HG03135 (cell line): ENCODE measurements at regions not wholly inside any gene's neighbourhood (a gene's known extent, or its start where the extent isn't known, plus 50 kb on each side); places are given as distances from the start of the nearest gene placed in this dataset.

Experiments used
- ATAC-seq: cut with Tn5 transposase; IDR thresholded peaks from one replicate; pipeline ENCODE4 v1.9.1; 2021; ENCODE audit warnings: mild to moderate bottlenecking, moderate library complexity; ENCODE audit not compliant: unreplicated experiment

- no peak for ATAC-seq
Measured at GRCh38 chr20:11270566-11270965, 596.8 kb upstream of the JAG1 start.

- ATAC-seq, result no peak
Measured at GRCh38 chr20:11271319-11271718, 597.5 kb upstream of the JAG1 start.

GRCh38 chr20:11271920-11272594, 598.3 kb upstream of the JAG1 start:
- no peak for ATAC-seq

GRCh38 chr20:11274141-11274594, 600.4 kb upstream of the JAG1 start:
- no peak for ATAC-seq

- ATAC-seq, result no peak
Measured at GRCh38 chr20:11275740-11276139, 601.9 kb upstream of the JAG1 start.

GRCh38 chr20:11277170-11277569, 603.4 kb upstream of the JAG1 start:
- ATAC-seq, result no peak

GRCh38 chr20:11277858-11278257, 604.1 kb upstream of the JAG1 start:
- no peak for ATAC-seq

GRCh38 chr20:11278461-11278860, 604.7 kb upstream of the JAG1 start:
- ATAC-seq, result no peak

GRCh38 chr20:11281240-11281639, 607.4 kb upstream of the JAG1 start:
- no peak for ATAC-seq

- ATAC-seq, result no peak
Measured at GRCh38 chr20:11281768-11282167, 608.0 kb upstream of the JAG1 start.

- no peak for ATAC-seq
Measured at GRCh38 chr20:11287126-11287525, 613.3 kb upstream of the JAG1 start.

GRCh38 chr20:11296221-11296620, 621.5 kb upstream of the BTBD3 start:
- no peak for ATAC-seq

GRCh38 chr20:11296951-11297350, 620.7 kb upstream of the BTBD3 start:
- no peak for ATAC-seq

- ATAC-seq, result no peak
Measured at GRCh38 chr20:11301699-11302098, 616.0 kb upstream of the BTBD3 start.

GRCh38 chr20:11302436-11302835, 615.3 kb upstream of the BTBD3 start:
- ATAC-seq, result no peak

- no peak for ATAC-seq
Measured at GRCh38 chr20:11304795-11305194, 612.9 kb upstream of the BTBD3 start.

- no peak for ATAC-seq
Measured at GRCh38 chr20:11305406-11305805, 612.3 kb upstream of the BTBD3 start.

GRCh38 chr20:11311659-11312224, 606.0 kb upstream of the BTBD3 start:
- ATAC-seq, result no peak

GRCh38 chr20:11315525-11315924, 602.2 kb upstream of the BTBD3 start:
- no peak for ATAC-seq

GRCh38 chr20:11316244-11316643, 601.4 kb upstream of the BTBD3 start:
- no peak for ATAC-seq

GRCh38 chr20:11320033-11320432, 597.7 kb upstream of the BTBD3 start:
- ATAC-seq, result no peak

GRCh38 chr20:11323816-11324215, 593.9 kb upstream of the BTBD3 start:
- no peak for ATAC-seq

- no peak for ATAC-seq
Measured at GRCh38 chr20:11324990-11325389, 592.7 kb upstream of the BTBD3 start.
